ENCODE measurements at regions not wholly inside any gene's neighbourhood (a gene's known extent, or its start where the extent isn't known, plus 50 kb on each side); places are given as distances from the start of the nearest gene placed in this dataset.

DNA sequence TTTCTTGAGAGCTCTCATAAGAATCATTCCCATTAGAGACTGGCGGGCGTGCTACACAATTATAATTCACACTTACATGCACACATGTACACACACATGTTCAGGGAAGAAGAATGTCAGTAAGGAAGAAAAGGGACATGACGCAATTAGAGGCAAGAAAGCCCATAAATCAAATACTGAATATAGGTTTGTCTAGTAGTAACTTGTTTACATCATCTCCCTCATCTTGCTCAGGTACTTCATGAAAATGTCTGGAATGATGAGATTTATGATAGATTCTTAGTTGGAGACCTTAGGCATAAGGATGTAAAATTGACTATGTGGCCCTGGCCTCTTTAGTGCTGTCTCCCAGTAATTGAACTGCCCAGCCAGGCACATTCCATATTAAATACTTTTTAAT is 628.0 kb upstream of the PCDH20 start:
- TF ChIP-seq CTCF (IDR thresholded peaks at IDR 0.05; ENCODE audit: low read length) (no peak), EZH2phosphoT487 (IDR thresholded peaks at IDR 0.05; ENCODE audit: low read length) (no peak)

All from MM.1S (cell line).